ENCODE measurements at regions not wholly inside any gene's neighbourhood (a gene's known extent, or its start where the extent isn't known, plus 50 kb on each side); places are given as distances from the start of the nearest gene placed in this dataset.
A peak's percentile ranks its signal among the peaks of the same experiment; 100 is the strongest.

DNA sequence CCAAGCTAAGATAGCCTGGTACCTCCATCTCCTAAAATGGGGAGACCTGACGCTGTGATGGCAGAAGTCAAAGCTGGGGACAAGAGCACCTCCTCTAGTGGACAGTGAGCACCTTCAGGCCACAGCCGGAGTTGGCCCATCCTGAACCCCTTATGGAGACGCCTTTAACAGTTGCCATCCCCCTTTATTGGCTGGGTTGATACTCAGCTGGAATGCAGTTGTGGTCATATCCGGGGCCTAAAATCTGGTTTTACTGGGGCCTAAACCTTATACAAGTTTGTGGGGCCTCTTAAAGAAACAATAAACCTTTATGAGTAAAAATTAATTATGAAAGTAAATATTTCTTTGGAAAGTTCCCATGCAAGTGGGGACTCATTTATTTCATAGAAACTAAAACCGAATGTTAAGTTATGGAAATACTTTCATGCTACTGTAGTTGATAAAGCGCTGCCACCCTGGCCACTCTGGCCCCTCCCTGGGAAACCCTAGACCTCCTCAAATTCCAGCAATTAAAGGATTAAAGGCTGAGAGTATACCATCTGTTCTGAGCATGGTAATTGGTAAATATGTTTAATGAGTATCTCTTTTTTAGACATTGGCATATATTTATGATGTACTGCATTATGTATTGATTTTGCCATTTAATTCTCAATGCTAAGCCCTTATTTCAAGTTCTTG, 95.1 kb upstream of the SASH1 start:
- DNase-seq (ENCODE audit: low read depth): no peak

DNA sequence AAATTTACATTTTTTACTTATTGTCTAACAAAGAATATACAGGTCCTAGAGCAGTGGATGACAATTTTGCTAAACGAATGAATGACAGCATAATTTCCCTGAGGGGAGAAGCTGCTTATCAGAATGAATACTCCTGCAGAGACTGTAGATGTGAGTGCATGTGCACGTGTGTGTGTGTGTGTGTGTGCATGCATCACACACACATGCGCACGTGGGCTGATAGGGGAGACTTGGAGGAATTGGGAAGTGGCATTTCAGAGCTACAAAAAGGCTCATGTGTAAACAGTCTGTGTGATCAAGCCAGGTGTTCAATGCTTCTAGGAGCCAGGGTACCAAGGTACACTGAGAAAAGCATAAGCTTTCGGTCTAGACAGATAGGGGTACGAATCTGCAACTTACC, 93.5 kb upstream of the SASH1 start:
- no peak for DNase-seq (ENCODE audit: low read depth)

DNA sequence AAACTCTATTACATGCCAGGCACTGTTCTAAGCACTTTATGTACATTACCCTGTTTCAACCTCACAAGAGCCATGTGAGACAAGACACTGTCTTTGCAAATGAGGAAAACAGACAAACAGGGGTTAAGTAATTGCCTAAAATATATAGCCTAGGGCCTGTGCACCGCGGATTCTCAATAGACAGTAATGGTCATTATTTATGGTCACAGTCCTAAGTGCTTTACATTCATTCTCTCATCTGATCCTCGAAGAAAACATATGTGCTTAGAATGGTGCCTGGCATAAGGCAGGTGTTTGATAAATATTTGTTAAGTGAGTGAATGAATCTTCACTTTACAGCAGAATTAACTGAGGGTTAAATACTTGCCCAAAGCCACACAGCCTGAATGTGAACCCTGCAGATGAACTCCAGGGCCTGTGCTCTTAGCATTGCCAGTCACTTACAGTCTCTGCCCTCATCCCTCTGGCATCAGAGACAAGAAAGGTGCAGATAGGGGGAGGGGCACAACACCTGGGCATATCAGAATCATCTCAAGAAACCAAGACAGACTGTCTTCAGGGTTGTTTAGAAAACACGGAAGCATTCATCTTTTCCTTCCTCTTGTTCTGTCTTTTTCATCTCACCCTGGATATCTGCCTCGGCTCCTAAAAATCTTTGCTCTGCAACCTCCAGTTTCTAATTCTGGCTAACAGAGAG, 92.8 kb upstream of the SASH1 start:
- no peak for DNase-seq (ENCODE audit: low read depth)

- peak; percentile 76 for DNase-seq (ENCODE audit: low read depth)
Observed at GRCh38 chr6:148250975-148251685, 91.5 kb upstream of the SASH1 start.

DNA sequence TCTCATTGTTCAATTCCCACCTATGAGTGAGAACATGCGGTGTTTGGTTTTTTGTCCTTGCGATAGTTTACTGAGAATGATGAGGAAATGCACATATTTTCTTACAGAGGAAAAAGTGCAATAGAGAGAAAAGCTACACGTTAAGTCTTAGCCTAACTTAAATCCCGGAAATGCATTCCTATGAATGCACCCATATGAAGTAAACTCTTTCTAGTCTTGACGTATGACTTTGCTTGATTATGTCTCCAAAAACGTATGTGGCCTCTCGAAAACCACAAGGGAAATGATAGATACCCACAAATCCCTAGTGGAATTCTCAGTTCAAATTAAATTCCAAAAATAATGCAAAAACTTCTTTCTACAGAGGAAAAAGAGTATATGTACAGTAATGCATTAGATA, 90.7 kb upstream of the SASH1 start:
- DNase-seq (ENCODE audit: low read depth): peak; percentile 64

GRCh38 chr6:148257810-148258209, 84.8 kb upstream of the SASH1 start:
- DNase-seq (ENCODE audit: low read depth): no peak

GRCh38 chr6:148258868-148259267, 83.8 kb upstream of the SASH1 start:
- no peak for DNase-seq (ENCODE audit: low read depth)

- no peak for DNase-seq (ENCODE audit: low read depth)
Observed at GRCh38 chr6:148261470-148261869, 81.2 kb upstream of the SASH1 start.

DNA sequence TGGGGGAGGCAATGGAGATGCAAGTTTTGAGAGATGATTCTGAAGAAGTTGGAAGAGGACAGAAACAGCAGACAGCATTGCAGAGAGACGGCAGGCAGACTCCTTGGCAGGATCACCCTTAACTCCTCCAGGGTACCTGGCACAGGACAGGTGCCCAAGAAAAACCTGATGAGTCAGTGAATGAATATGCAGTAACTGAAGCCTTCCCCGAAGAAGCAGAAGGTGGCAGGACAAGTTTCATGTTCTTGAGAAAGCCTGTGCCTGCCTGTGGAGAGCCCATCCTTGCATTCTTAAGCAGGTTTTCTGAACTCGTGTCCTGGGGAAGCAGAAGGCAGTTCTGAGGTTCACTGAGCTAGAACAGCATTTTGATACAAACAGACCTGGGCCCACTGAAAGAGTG, 79.6 kb upstream of the SASH1 start:
- DNase-seq (ENCODE audit: low read depth): no peak

DNA sequence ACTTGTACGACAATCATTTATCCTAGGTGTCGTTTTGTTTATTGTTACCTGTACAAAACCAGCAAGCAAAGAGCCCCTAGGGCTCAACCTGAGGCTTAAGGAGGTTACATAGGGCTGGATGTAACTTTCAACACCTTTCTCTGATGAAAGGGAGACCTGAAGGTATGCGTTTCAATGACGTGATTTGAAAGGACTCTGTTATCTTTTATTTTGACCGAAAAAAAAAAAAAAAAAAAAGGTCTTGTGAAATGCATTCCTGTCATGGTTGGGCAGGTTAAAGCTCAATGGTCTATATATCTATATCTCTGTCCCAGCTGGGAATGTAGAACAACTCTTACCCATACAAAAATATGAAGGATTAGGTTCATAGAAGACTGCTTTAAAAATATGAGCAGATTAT, 78.7 kb upstream of the SASH1 start:
- DNase-seq (ENCODE audit: low read depth): no peak

DNA sequence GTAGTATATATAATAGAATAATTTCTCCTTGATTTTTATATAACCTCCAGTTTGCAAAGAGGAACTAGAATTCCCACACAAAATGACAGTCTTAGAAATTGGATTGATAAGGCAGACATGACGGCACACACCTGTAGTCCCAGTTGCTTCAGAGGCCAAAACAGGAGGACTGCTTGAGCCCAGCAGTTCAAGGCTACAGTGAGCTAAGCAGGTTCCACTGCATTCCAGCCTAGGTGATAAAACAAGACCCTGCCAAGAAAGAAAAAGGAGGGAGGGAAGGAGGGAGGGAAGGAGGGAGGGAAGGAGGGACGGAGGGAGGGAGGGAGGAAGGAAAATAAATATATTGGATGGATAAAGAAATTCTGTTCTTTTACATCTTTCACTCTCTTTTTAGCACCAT, 77.6 kb upstream of the SASH1 start:
- no peak for DNase-seq (ENCODE audit: low read depth)

DNA sequence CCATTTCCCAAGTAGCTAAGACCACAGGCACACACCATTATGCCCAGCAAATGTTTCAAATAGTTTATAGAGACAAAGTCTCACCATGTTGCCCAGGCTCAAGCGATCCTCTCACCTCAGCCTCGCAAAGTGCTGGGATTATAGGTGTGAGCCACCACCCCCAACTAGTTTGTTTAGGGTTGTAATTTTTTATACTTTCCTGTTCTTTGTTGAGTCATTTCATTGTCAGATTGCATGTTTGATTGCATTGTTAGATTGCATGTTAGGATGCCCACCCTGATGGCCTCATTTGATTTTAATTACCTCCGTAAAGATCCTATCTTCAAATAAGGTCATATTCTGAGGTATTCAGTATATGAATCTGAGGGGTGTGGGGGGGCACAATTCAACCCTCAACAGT, 73.3 kb upstream of the SASH1 start:
- DNase-seq (ENCODE audit: low read depth): no peak

GRCh38 chr6:148271711-148272439, 70.8 kb upstream of the SASH1 start:
- peak; percentile 97 for DNase-seq (ENCODE audit: low read depth)

DNA sequence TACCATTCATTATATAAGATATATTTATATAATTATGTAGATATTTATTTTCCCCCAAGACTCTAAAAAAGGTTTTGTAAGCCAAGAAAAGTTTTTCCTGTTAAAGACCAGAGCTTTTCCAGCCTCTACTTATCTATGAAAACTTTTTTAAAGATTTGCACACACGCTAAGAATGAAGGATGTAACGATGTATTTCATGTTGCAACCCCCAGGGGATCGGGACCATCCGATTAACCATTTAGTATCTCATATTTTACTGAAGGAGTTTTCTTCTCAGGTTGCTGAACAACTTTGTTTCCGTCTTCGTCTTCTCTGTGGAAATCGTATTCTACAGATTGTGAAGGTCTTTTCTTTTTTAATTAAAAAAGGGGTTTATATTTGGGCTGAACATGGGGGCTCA, 70.0 kb upstream of the SASH1 start:
- peak; percentile 24 for DNase-seq (ENCODE audit: low read depth)

- peak; percentile 43 for DNase-seq (ENCODE audit: low read depth)
Observed at GRCh38 chr6:148273962-148274752, 68.5 kb upstream of the SASH1 start.

DNA sequence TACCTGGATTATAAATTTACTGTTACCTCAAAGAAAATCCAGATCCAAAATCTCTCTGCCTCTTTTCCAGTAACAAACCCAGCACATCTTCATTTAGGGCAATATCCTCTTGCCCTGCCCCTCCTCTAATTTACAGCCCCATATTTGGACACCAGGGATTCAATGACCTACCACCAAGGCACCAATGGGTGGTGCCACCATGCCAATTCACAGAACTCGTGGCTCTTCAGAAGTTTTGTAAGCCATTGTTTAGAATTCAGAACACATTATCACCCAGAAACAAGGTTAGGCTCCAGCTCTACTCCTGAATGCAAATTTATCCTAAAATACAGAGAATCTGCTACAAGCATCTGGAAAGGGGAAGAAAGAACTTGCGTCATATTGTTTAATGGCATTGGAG, 67.8 kb upstream of the SASH1 start:
- no peak for DNase-seq (ENCODE audit: low read depth)

- no peak for DNase-seq (ENCODE audit: low read depth)
Observed at GRCh38 chr6:148285205-148285604, 57.4 kb upstream of the SASH1 start.

- no peak for DNase-seq (ENCODE audit: low read depth)
Observed at GRCh38 chr6:148286563-148286962, 56.1 kb upstream of the SASH1 start.

GRCh38 chr6:148287623-148288333, 54.9 kb upstream of the SASH1 start:
- no peak for DNase-seq (ENCODE audit: low read depth)

DNA sequence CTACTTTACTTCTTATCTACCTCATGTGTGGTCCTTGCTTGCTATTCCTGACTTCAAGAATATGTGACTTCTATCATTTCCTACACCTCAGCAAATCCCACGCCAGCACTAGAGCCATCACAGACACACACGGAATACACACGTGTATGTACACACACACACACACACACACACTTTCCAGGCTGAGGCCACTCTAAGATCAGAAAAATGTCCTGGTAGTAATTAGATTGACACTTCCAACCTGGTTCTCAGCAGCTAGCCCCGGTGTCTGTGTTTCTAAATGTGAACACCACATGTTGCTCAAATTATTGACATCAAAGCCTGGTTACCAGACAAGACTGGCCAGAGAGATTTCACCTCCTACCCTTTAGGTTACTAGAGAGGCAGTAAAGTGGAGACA, 54.1 kb upstream of the SASH1 start:
- DNase-seq (ENCODE audit: low read depth): no peak

DNA sequence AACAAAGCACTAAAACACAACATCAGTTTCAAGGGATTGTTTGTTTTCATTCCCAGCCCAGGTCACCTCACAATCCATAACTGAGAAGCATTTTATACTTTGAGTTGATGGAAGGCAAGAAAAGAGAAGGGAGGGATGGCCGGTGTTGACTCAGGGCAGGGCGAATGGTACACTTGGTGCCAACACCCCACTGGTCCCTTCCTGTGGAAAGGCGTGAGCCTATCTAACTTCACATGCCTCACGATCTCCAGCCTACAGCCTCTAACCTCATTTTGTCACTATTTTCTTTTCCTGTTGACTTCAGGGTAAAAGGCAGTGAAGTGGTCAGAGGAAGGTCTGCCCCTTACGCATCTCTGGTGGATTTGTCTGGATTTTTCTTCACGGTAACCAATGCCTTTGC, 53.5 kb upstream of the SASH1 start:
- DNase-seq (ENCODE audit: low read depth): no peak
